Fibroblast of gingiva (primary cell): ENCODE measurements at regions not wholly inside any gene's neighbourhood (a gene's known extent, or its start where the extent isn't known, plus 50 kb on each side); places are given as distances from the start of the nearest gene placed in this dataset.
A peak's percentile ranks its signal among the peaks of the same experiment; 100 is the strongest.

Experiments used
- DNase-seq: peaks from one replicate; pipeline ENCODE4 v3.0.0-alpha.2; 2011; ENCODE audit warnings: low read depth

DNA sequence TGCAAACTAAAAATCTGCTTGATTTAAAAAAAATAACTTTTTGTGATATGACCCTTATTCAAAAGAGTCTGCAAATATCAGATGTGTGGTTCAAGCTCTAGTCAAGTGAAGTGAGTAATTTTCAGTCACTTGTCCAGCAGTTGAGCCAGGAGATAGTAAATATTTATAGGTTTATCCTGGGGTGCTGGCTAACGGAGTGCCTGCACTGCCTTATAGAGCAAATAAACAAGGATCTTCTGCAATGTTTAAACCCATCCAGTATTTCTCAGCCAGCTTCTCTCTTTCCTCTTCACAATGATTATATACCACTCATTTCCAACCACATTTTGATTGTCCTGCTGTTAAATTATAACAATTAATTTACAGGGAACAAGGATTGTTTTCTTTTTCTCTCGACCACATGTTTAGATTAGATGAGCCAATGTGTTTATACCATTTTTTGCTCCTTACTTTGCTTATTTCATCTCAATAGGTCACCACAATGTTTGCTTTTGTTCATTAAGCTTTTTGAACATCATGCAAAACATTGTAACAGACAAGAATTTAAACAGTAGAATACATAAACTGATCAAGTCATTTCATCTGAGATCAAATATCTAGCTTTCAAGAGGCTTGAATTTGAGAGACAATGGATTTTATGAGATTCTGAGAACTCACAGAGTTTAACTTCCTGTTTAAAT lies 60.3 kb upstream of the GREM2 start:
- DNase-seq = peak; percentile 38

DNA sequence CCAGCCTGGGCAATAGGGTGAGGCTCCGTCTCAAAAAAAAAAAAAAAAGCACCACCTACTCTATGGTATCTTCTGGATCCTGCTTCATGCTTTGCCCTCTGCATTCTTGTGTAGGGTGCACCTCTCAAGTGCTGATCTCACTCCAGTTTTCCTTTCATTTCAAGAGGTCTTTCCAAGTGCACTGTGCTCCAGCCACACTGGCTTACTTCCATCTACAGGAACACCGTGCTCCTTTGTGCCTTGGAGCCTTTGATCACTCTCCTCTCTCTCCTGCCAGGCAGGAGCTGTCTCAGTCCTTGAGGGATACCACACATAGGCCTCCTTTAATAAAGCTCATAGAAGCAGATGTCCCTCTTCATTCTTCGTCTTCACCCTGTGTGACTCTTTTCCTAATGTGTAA lies 55.4 kb upstream of the GREM2 start:
- DNase-seq = no peak

DNA sequence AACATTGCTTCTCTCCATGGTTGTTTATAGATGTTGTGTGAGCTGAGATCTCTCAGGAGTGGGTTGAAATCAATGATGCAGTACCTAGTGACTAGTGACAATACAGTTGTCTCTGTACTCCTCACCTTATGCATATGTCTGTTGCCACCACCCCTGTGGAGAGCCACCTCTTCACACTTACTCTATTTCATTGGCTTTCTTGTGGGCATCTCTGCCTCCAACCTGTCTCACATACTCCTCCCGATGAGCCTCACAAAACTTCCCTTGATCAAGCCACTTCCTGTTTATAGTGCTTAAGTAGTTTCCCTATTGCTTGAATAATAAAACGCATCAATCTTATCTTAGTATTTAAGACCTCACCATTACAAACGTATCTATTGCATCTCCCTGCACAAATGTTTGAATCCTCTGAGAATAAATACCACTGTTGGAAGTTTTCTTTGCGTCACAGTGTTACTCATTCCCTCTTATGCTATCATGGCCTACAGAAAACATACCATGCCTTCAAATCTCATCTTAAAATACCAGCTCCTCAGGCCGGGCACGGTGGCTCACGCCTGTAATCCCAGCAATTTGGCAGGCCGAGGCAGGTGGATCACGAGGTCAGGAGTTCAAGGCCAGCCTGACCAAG lies 54.7 kb upstream of the GREM2 start:
- DNase-seq = no peak

DNA sequence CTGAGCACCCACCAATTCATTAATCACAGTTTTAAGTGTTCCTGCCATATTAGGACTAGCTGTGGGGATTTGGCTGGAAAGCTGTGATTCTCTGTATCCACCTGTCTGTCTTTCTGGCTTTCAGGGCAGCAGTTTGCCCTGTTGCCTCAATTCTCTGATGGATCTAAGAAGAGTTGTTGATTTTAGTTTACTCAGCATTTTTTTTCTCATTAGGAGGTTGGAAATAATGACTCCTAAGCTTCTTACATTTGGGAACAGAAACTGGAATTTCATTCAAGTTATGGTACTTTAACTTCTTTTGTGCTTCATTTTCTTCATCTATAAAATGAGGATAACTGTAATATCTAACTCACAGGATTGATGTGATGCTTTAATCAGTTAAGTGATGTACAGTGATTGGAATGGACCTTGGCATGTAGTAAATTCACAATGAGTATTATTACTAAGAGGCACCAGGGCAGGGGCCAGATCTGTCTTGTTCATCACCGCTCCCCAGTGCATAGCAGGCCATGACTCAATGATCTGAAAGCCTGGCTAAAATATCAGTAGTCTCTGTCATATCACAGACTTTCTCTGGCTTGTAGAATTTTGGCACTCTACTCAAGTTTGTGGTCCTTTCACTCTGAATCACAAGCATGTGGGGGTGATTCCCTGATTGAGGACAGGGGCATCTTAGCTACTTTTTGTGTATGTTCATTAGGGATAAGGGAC lies 51.4 kb upstream of the GREM2 start:
- peak; percentile 24 for DNase-seq
